CD4-positive, CD25-positive, alpha-beta regulatory T cell (primary cell): ENCODE measurements at regions not wholly inside any gene's neighbourhood (a gene's known extent, or its start where the extent isn't known, plus 50 kb on each side); places are given as distances from the start of the nearest gene placed in this dataset.
A peak's percentile ranks its signal among the peaks of the same experiment; 100 is the strongest.

Experiments used
- ATAC-seq, 2 donors: fragments of 150-1000 bp; cut with Tn5 transposase; one replicate each; pipeline ENCODE4 v1.10.0; 2021; ENCODE audit warnings: low read depth in 2 of 2, moderate number of reproducible peaks in 2 of 2, moderate library complexity in 1 of 2
- DNase-seq, 3 donors: peaks; one replicate each; pipeline versions ENCODE4 v3.0.0 to v3.0.0-alpha.2; 2012 to 2022; ENCODE audit warnings: mixed read lengths in 1 of 3
- H3K27ac ChIP-seq: one replicate; pipeline ENCODE4 v1.7.0; 2013; ENCODE audit warnings: mild to moderate bottlenecking, low read length; ENCODE audit not compliant: insufficient read depth, poor library complexity, severe bottlenecking
- H3K27me3 ChIP-seq: one replicate; pipeline ENCODE4 v1.7.0; 2013; ENCODE audit warnings: low read length; ENCODE audit not compliant: control insufficient read depth, insufficient read depth
- H3K36me3 ChIP-seq: one replicate; pipeline ENCODE4 v1.7.0; 2013; ENCODE audit warnings: mild to moderate bottlenecking, low read length, moderate library complexity; ENCODE audit not compliant: control insufficient read depth, insufficient read depth
- H3K4me1 ChIP-seq: 2 replicates; pipeline ENCODE4 v1.7.0; 2013; ENCODE audit warnings: mild to moderate bottlenecking, low read length; ENCODE audit not compliant: insufficient read depth, control insufficient read depth, poor library complexity, severe bottlenecking
- H3K4me3 ChIP-seq: one replicate; pipeline ENCODE4 v1.7.0; 2013; ENCODE audit warnings: low read depth, mild to moderate bottlenecking, low read length, moderate library complexity
- H3K9me3 ChIP-seq, 2 experiments: 1 replicate in 1 of 2; 2 replicates in 1 of 2; pipeline ENCODE4 v1.7.0; 2013; ENCODE audit warnings: low read length in 2 of 2, mild to moderate bottlenecking in 1 of 2, moderate library complexity in 1 of 2; ENCODE audit not compliant: control insufficient read depth in 2 of 2
- H3K27ac Mint-ChIP-seq, 3 donors: one replicate each; pipeline ENCODE4 v1.8.0; 2020 to 2022; ENCODE audit warnings: mild to moderate bottlenecking in 3 of 3, mixed read lengths in 3 of 3, moderate library complexity in 2 of 3
- H3K27me3 Mint-ChIP-seq: one replicate; pipeline ENCODE4 v1.8.0; 2022; ENCODE audit warnings: mild to moderate bottlenecking, mixed read lengths
- H3K36me3 Mint-ChIP-seq: one replicate; pipeline ENCODE4 v1.8.0; 2020; ENCODE audit warnings: mixed read lengths
- H3K4me1 Mint-ChIP-seq, 4 donors: one replicate each; pipeline ENCODE4 v1.8.0; 2020 to 2022; ENCODE audit warnings: mixed read lengths in 4 of 4, mild to moderate bottlenecking in 1 of 4
- H3K4me3 Mint-ChIP-seq, 4 donors: one replicate each; pipeline ENCODE4 v1.8.0; 2020 to 2022; ENCODE audit warnings: mild to moderate bottlenecking in 4 of 4, mixed read lengths in 4 of 4, moderate library complexity in 3 of 4
- H3K9me3 Mint-ChIP-seq, 7 donors: one replicate each; pipeline ENCODE4 v1.8.0; 2020 to 2022; ENCODE audit warnings: mixed read lengths in 7 of 7, mild to moderate bottlenecking in 3 of 7, moderate library complexity in 2 of 7

- Mint-ChIP-seq H3K4me3 (no peak overlapping the region), H3K4me1 (no peaks in the 10 kb centered on the region)
Measured at GRCh38 chr5:106368021-106368420, 1302.7 kb downstream of the EFNA5 start.

GRCh38 chr5:106367281-106367680, 1303.5 kb downstream of the EFNA5 start:
- Histone ChIP-seq H3K4me1 (no peaks in the 10 kb centered on the region), H3K4me3 (no peak overlapping the region), H3K9me3 (peaks cover 0 to 1% of the 10 kb centered on the region in 2 experiments), H3K36me3 (no peaks in the 10 kb centered on the region), H3K27me3 (no peaks in the 10 kb centered on the region), H3K27ac (no peak overlapping the region)
- no peaks in the 10 kb centered on the region for H3K27me3 Mint-ChIP-seq
- no peaks in the 10 kb centered on the region for H3K36me3 Mint-ChIP-seq
- DNase-seq: no peak
- H3K27ac Mint-ChIP-seq: no peak overlapping the region
- no peaks in the 10 kb centered on the region for H3K4me1 Mint-ChIP-seq
- ATAC-seq: no peak
- H3K4me3 Mint-ChIP-seq: no peak overlapping the region
- peaks cover 2 to 14% (median 6%) of the 10 kb centered on the region in 7 donors for H3K9me3 Mint-ChIP-seq

More at GRCh38 chr5:106368021-106368420, 1302.7 kb downstream of the EFNA5 start:
- H3K36me3 ChIP-seq: no peaks in the 10 kb centered on the region
- DNase-seq (no peak), ATAC-seq (no peak)
- H3K27me3 ChIP-seq: no peaks in the 10 kb centered on the region
- no peaks in the 10 kb centered on the region for H3K4me1 ChIP-seq
- no peak overlapping the region for H3K27ac Mint-ChIP-seq
- no peak overlapping the region for H3K27ac ChIP-seq
- H3K9me3 ChIP-seq: no peaks in the 10 kb centered on the region
- H3K4me3 ChIP-seq: no peak overlapping the region
- H3K27me3 Mint-ChIP-seq: no peaks in the 10 kb centered on the region
- no peaks in the 10 kb centered on the region for H3K36me3 Mint-ChIP-seq
- H3K9me3 Mint-ChIP-seq: peaks cover 2 to 13% (median 4%) of the 10 kb centered on the region in 7 donors

- Histone ChIP-seq H3K4me3 (no peak overlapping the region), H3K9me3 (peaks cover 0 to 6% of the 10 kb centered on the region in 2 experiments), H3K4me1 (no peaks in the 10 kb centered on the region), H3K36me3 (no peaks in the 10 kb centered on the region), H3K27me3 (no peaks in the 10 kb centered on the region), H3K27ac (no peak overlapping the region)
- ATAC-seq: no peak
- Mint-ChIP-seq H3K27me3 (no peaks in the 10 kb centered on the region), H3K4me3 (no peak overlapping the region), H3K9me3 (peaks cover 2 to 21% (median 11%) of the 10 kb centered on the region in 7 donors), H3K36me3 (no peaks in the 10 kb centered on the region), H3K27ac (no peak overlapping the region), H3K4me1 (no peaks in the 10 kb centered on the region)
- no peak for DNase-seq
Measured at GRCh38 chr5:106363578-106363977, 1307.2 kb downstream of the EFNA5 start.

- no peak overlapping the region for H3K4me3 Mint-ChIP-seq
- ATAC-seq (no peak), DNase-seq (no peak)
- Histone ChIP-seq H3K9me3 (peaks cover 0 to 6% of the 10 kb centered on the region in 2 experiments), H3K4me3 (no peak overlapping the region), H3K36me3 (no peaks in the 10 kb centered on the region), H3K27ac (no peak overlapping the region), H3K4me1 (no peaks in the 10 kb centered on the region), H3K27me3 (no peaks in the 10 kb centered on the region)
- H3K9me3 Mint-ChIP-seq: peaks cover 2 to 21% (median 11%) of the 10 kb centered on the region in 7 donors
- no peaks in the 10 kb centered on the region for H3K27me3 Mint-ChIP-seq
- no peak overlapping the region for H3K27ac Mint-ChIP-seq
- no peaks in the 10 kb centered on the region for H3K36me3 Mint-ChIP-seq
- H3K4me1 Mint-ChIP-seq: no peaks in the 10 kb centered on the region
Measured at GRCh38 chr5:106361905-106362304, 1308.8 kb downstream of the EFNA5 start.

GRCh38 chr5:106331415-106331814, 1339.3 kb downstream of the EFNA5 start:
- Histone ChIP-seq H3K4me1 (no peaks in the 10 kb centered on the region), H3K27me3 (no peaks in the 10 kb centered on the region), H3K9me3 (peaks cover 0 to 3% of the 10 kb centered on the region in 2 experiments), H3K36me3 (no peaks in the 10 kb centered on the region), H3K27ac (no peak overlapping the region), H3K4me3 (no peak overlapping the region)
- no peaks in the 10 kb centered on the region for H3K36me3 Mint-ChIP-seq
- no peak overlapping the region for H3K4me3 Mint-ChIP-seq
- H3K27me3 Mint-ChIP-seq: no peaks in the 10 kb centered on the region
- H3K27ac Mint-ChIP-seq: peak overlapping the region in 1 of 3 donors; percentile 41
- H3K9me3 Mint-ChIP-seq: peaks cover 0 to 22% (median 10%) of the 10 kb centered on the region in 7 donors
- ATAC-seq: no peak
- no peak for DNase-seq
- no peaks in the 10 kb centered on the region for H3K4me1 Mint-ChIP-seq

GRCh38 chr5:106324356-106324755, 1346.4 kb downstream of the EFNA5 start:
- no peaks in the 10 kb centered on the region for H3K27me3 ChIP-seq
- H3K27me3 Mint-ChIP-seq: no peaks in the 10 kb centered on the region

GRCh38 chr5:106321242-106321641, 1349.5 kb downstream of the EFNA5 start:
- no peaks in the 10 kb centered on the region for H3K36me3 Mint-ChIP-seq
- ATAC-seq: no peak
- H3K9me3 ChIP-seq: no peaks in the 10 kb centered on the region
- no peaks in the 10 kb centered on the region for H3K36me3 ChIP-seq
- no peaks in the 10 kb centered on the region for H3K4me1 ChIP-seq
- H3K27ac Mint-ChIP-seq: no peak overlapping the region
- no peak overlapping the region for H3K27ac ChIP-seq
- H3K4me3 Mint-ChIP-seq: no peak overlapping the region
- no peaks in the 10 kb centered on the region for H3K27me3 ChIP-seq
- DNase-seq: no peak
- H3K27me3 Mint-ChIP-seq: no peaks in the 10 kb centered on the region
- no peaks in the 10 kb centered on the region for H3K4me1 Mint-ChIP-seq
- H3K9me3 Mint-ChIP-seq: peaks cover 5 to 22% (median 7%) of the 10 kb centered on the region in 7 donors
- no peak overlapping the region for H3K4me3 ChIP-seq

More at GRCh38 chr5:106324356-106324755, 1346.4 kb downstream of the EFNA5 start:
- ATAC-seq: no peak
- no peaks in the 10 kb centered on the region for H3K36me3 ChIP-seq
- H3K4me1 Mint-ChIP-seq: no peaks in the 10 kb centered on the region
- DNase-seq: no peak
- no peak overlapping the region for H3K4me3 Mint-ChIP-seq
- no peak overlapping the region for H3K27ac Mint-ChIP-seq
- H3K9me3 Mint-ChIP-seq: peaks cover 0 to 25% (median 9%) of the 10 kb centered on the region in 7 donors
- no peak overlapping the region for H3K27ac ChIP-seq
- no peaks in the 10 kb centered on the region for H3K36me3 Mint-ChIP-seq
- no peaks in the 10 kb centered on the region for H3K4me1 ChIP-seq
- H3K4me3 ChIP-seq: no peak overlapping the region
- H3K9me3 ChIP-seq: no peaks in the 10 kb centered on the region

GRCh38 chr5:106314221-106314824, 1356.4 kb downstream of the EFNA5 start:
- no peak overlapping the region for H3K27ac Mint-ChIP-seq
- no peaks in the 10 kb centered on the region for H3K4me1 Mint-ChIP-seq
- no peaks in the 10 kb centered on the region for H3K27me3 ChIP-seq
- no peak for DNase-seq
- ATAC-seq: no peak
- no peaks in the 10 kb centered on the region for H3K36me3 ChIP-seq
- no peaks in the 10 kb centered on the region for H3K9me3 ChIP-seq
- no peaks in the 10 kb centered on the region for H3K4me1 ChIP-seq
- peaks cover 0 to 16% (median 7%) of the 10 kb centered on the region in 7 donors for H3K9me3 Mint-ChIP-seq
- no peak overlapping the region for H3K4me3 Mint-ChIP-seq
- H3K27ac ChIP-seq: no peak overlapping the region
- H3K4me3 ChIP-seq: no peak overlapping the region
- no peaks in the 10 kb centered on the region for H3K36me3 Mint-ChIP-seq
- no peaks in the 10 kb centered on the region for H3K27me3 Mint-ChIP-seq
